NCI-H524 (cell line): ENCODE measurements at regions not wholly inside any gene's neighbourhood (a gene's known extent, or its start where the extent isn't known, plus 50 kb on each side); places are given as distances from the start of the nearest gene placed in this dataset.
A peak's percentile ranks its signal among the peaks of the same experiment; 100 is the strongest.
"Not testable (repeated sequence)": the region's sequence is repeated elsewhere in the genome, so short reads cannot be mapped to it uniquely, and the experiment has no call there.

Experiments used
- DNase-seq, 2 experiments: peaks; one replicate each; lab custom pipeline; 2025; lab: John Stamatoyannopoulos, UW

- DNase-seq: not testable (repeated sequence)
Observed at GRCh38 chr7:81286754-81287153, 367.9 kb upstream of the SEMA3C start.

GRCh38 chr7:81285142-81285871 lies 366.5 kb upstream of the SEMA3C start:
- DNase-seq: no peak

- DNase-seq: no peak
Observed at GRCh38 chr7:81284576-81284975, 365.7 kb upstream of the SEMA3C start.

GRCh38 chr7:81280531-81280930 lies 361.7 kb upstream of the SEMA3C start:
- no peak for DNase-seq

GRCh38 chr7:81277691-81278090 lies 358.8 kb upstream of the SEMA3C start:
- no peak for DNase-seq

GRCh38 chr7:81273601-81274397 lies 354.9 kb upstream of the SEMA3C start:
- no peak for DNase-seq

- DNase-seq: no peak
Observed at GRCh38 chr7:81272176-81272575, 353.3 kb upstream of the SEMA3C start.

GRCh38 chr7:81268551-81268950 lies 349.7 kb upstream of the SEMA3C start:
- no peak for DNase-seq

GRCh38 chr7:81267508-81267907 lies 348.7 kb upstream of the SEMA3C start:
- DNase-seq: no peak

GRCh38 chr7:81264116-81264515 lies 345.3 kb upstream of the SEMA3C start:
- no peak for DNase-seq

GRCh38 chr7:81260152-81260551 lies 341.3 kb upstream of the SEMA3C start:
- DNase-seq: no peak

- DNase-seq: peak in 1 of 2 experiments; percentile 9
Observed at GRCh38 chr7:81256991-81257390, 338.1 kb upstream of the SEMA3C start.

- no peak for DNase-seq
Observed at GRCh38 chr7:81248420-81248819, 329.6 kb upstream of the SEMA3C start.

- not testable (repeated sequence) for DNase-seq
Observed at GRCh38 chr7:81247364-81247763, 328.5 kb upstream of the SEMA3C start.

GRCh38 chr7:81245353-81245752 lies 326.5 kb upstream of the SEMA3C start:
- no peak for DNase-seq

- peak in 1 of 2 experiments; percentile 22 for DNase-seq
Observed at GRCh38 chr7:81244224-81244623, 325.4 kb upstream of the SEMA3C start.

GRCh38 chr7:81236560-81236959 lies 317.7 kb upstream of the SEMA3C start:
- DNase-seq: no peak

- no peak for DNase-seq
Observed at GRCh38 chr7:81235997-81236396, 317.1 kb upstream of the SEMA3C start.

- DNase-seq: no peak
Observed at GRCh38 chr7:81234896-81235295, 316.0 kb upstream of the SEMA3C start.

- no peak for DNase-seq
Observed at GRCh38 chr7:81233208-81233940, 314.5 kb upstream of the SEMA3C start.

- no peak for DNase-seq
Observed at GRCh38 chr7:81232084-81232799, 313.4 kb upstream of the SEMA3C start.

GRCh38 chr7:81231301-81231838 lies 312.5 kb upstream of the SEMA3C start:
- DNase-seq: no peak
